ENCODE measurements at regions not wholly inside any gene's neighbourhood (a gene's known extent, or its start where the extent isn't known, plus 50 kb on each side); places are given as distances from the start of the nearest gene placed in this dataset.

- TF ChIP-seq, protein P1, sequence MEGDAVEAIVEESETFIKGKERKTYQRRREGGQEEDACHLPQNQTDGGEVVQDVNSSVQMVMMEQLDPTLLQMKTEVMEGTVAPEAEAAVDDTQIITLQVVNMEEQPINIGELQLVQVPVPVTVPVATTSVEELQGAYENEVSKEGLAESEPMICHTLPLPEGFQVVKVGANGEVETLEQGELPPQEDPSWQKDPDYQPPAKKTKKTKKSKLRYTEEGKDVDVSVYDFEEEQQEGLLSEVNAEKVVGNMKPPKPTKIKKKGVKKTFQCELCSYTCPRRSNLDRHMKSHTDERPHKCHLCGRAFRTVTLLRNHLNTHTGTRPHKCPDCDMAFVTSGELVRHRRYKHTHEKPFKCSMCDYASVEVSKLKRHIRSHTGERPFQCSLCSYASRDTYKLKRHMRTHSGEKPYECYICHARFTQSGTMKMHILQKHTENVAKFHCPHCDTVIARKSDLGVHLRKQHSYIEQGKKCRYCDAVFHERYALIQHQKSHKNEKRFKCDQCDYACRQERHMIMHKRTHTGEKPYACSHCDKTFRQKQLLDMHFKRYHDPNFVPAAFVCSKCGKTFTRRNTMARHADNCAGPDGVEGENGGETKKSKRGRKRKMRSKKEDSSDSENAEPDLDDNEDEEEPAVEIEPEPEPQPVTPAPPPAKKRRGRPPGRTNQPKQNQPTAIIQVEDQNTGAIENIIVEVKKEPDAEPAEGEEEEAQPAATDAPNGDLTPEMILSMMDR (IDR thresholded peaks at IDR 0.05), result no peak
- TF ChIP-seq EZH2 (IDR thresholded peaks at IDR 0.05; ENCODE audit: borderline replicate concordance, insufficient read depth, low read depth, low read length, poor library complexity, severe bottlenecking), result no peak
Measured at GRCh38 chr20:17824676-17825251, 125.0 kb downstream of the BANF2 start.
